Lower leg skin (tissue), 4 donors: ENCODE measurements at regions not wholly inside any gene's neighbourhood (a gene's known extent, or its start where the extent isn't known, plus 50 kb on each side); places are given as distances from the start of the nearest gene placed in this dataset.
"Not testable (repeated sequence)": the region's sequence is repeated elsewhere in the genome, so short reads cannot be mapped to it uniquely, and the experiment has no call there.

ENCODE experiments used
- DNase-seq, 2 donors: peaks; one replicate each; pipeline ENCODE4 v3.0.0-alpha.2; 2019; ENCODE audit warnings: low spot score in 2 of 2
- H3K4me3 ChIP-seq: fragments of 200-600 bp; sonication (generic); 2 replicates; pipeline ENCODE4 v1.5.1; 2017; ENCODE audit warnings: mild to moderate bottlenecking, low read depth; ENCODE audit not compliant: poor library complexity, severe bottlenecking
- POLR2A ChIP-seq, 2 donors: fragments of 450-650 bp; IDR thresholded peaks; one replicate each; pipeline ENCODE4 v1.6.1; 2016 to 2017; ENCODE audit warnings: antibody characterized with exemption in 2 of 2, mild to moderate bottlenecking in 1 of 2, moderate library complexity in 1 of 2
- WGBS, 2 donors: methylation state at CpG; one replicate each; pipeline ENCODE4 v1.1.5; 2018; 5-methylcytosine and 5-hydroxymethylcytosine counted together
- intact Hi-C: fragments of 100-400 bp; cut with DNase I; formaldehyde crosslinking; loops from one replicate; pipeline ENCODE4 v1.15.0; 2023; ENCODE audit warnings: low total_unique reads
- TF ChIP-seq, protein P1 (sequence below), 3 donors: fragments of 450-650 bp; IDR thresholded peaks; one replicate each; pipeline ENCODE4 v1.5.1; 2016; ENCODE audit warnings: antibody characterized with exemption in 3 of 3, mild to moderate bottlenecking in 3 of 3, moderate library complexity in 2 of 3

DNA sequence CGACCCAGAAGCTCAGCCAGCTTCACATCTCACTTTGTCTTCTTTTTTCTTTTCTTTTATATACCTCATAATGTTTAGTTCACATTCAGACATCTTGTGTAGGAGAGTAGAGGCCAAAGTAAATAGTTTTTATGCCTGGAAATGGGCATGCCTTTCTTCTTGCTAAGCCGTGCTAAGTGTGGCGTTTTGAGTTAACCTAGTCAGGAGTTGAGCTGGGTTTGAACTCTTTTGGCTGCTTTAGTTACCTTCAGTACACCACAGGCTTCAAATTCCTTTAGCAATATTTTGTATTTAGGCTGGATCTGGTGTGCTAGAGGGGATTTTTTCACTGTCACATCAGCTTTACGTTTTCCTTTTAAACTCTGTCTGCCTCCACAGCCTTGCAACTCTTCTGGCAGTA lies 300.8 kb downstream of the ZNF674 start:
- 50 to 63% methylated on average over 4 of the region's 4 CpGs for WGBS, 2 donors
- no peak for TF ChIP-seq POLR2A (IDR thresholded peaks at IDR 0.05)
- TF ChIP-seq, protein P1, sequence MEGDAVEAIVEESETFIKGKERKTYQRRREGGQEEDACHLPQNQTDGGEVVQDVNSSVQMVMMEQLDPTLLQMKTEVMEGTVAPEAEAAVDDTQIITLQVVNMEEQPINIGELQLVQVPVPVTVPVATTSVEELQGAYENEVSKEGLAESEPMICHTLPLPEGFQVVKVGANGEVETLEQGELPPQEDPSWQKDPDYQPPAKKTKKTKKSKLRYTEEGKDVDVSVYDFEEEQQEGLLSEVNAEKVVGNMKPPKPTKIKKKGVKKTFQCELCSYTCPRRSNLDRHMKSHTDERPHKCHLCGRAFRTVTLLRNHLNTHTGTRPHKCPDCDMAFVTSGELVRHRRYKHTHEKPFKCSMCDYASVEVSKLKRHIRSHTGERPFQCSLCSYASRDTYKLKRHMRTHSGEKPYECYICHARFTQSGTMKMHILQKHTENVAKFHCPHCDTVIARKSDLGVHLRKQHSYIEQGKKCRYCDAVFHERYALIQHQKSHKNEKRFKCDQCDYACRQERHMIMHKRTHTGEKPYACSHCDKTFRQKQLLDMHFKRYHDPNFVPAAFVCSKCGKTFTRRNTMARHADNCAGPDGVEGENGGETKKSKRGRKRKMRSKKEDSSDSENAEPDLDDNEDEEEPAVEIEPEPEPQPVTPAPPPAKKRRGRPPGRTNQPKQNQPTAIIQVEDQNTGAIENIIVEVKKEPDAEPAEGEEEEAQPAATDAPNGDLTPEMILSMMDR (IDR thresholded peaks at IDR 0.05) = no peak
- no peak overlapping the region for H3K4me3 ChIP-seq
- DNase-seq = no peak
- intact Hi-C loops = no loop called here

DNA sequence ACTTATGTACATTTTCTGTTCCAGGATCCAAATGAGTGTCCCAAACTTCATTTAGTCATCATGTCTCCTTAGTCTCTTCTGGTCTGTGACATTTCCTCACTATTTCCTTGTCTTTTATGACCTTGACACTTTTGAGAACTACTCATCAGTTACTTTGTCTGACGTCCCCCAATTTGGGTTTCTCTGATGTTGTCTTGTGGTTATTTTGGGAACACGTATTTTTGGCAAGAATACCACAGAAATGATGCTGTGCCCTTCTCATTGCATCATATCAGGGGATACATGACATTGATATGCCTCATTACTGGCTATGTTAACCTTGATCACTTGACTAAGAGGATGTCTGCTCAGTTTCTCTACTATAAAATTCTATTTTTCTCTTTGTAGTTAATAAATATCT lies 308.8 kb downstream of the ZNF674 start:
- H3K4me3 ChIP-seq = no peak overlapping the region
- intact Hi-C loops = no loop called here
- no peak for TF ChIP-seq POLR2A (IDR thresholded peaks at IDR 0.05)
- TF ChIP-seq, protein P1 (IDR thresholded peaks at IDR 0.05) = no peak
- no peak for DNase-seq
- WGBS, 2 donors = 28 to 46% methylated on average over 2 of the region's 2 CpGs

DNA sequence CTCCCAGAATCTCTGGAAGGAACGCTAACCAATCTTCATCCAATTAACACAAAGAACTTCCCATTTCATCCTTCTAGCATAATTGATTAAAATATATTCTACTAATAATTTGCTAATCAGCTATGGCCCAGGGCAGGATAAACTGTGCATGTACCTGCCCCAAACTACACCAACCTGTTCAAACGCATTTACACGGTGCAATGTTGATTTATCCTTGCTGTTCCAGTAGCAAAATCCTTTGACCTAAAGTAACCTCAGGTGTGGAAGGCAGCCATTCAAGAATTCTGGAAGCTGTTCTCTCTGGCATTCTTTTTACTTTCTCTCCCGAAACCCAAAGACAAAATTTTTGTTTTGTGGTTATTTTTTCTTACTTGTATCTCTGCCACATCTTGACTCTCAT lies 309.4 kb downstream of the ZNF674 start:
- TF ChIP-seq, protein P1 (IDR thresholded peaks at IDR 0.05) = no peak
- no peak for TF ChIP-seq POLR2A (IDR thresholded peaks at IDR 0.05)
- 57 to 64% methylated on average over 4 of the region's 4 CpGs for WGBS, 2 donors
- no peak for DNase-seq
- H3K4me3 ChIP-seq = no peak overlapping the region
- intact Hi-C loops = no loop called here

DNA sequence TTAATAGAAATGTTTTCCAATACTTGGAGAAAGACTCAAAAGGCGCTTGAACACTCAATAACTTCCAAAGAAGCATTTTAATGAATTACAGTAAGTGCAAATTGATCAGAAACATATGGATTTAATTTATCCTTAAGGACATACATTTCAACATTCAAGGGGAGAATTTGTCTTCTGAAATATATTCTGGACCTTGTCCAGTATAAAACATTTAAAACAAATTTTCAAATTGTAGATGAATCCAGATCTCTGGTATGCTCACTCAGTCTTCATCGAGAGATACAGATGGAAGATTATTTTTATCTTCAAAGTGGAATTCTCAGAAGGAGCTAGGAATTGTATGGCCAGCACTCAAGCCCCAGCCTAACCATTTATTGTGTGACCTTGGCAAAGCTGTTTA lies 310.4 kb downstream of the ZNF674 start:
- intact Hi-C loops = no loop called here
- 44 to 58% methylated on average over 2 of the region's 2 CpGs for WGBS, 2 donors
- H3K4me3 ChIP-seq = no peak overlapping the region
- DNase-seq = no peak
- no peak for TF ChIP-seq POLR2A (IDR thresholded peaks at IDR 0.05)
- TF ChIP-seq, protein P1 (IDR thresholded peaks at IDR 0.05) = no peak

DNA sequence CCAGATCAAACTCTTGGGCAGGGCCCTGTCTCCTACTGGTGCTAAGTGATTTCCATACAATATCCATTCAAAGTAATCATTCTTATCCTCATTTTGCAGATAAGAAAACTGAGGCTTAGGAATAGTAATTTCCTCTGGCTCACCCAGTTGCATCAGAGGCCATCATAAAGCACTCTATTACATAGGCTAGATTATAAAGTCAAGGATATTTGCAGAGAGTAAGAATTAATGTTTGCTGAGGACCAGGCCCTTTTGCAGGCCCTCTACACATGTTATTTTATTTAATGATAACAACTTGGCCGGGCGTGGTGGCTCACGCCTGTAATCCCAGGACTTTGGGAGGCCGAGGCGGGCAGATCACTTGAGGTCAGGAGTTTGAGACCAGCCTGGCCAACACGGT lies 316.8 kb downstream of the ZNF674 start:
- intact Hi-C loops = no loop called here
- DNase-seq = no peak
- no peak overlapping the region for H3K4me3 ChIP-seq
- 88 to 100% methylated on average over 5 to 6 of the region's 6 CpGs for WGBS, 2 donors
- no peak for TF ChIP-seq POLR2A (IDR thresholded peaks at IDR 0.05)
- TF ChIP-seq, protein P1 (IDR thresholded peaks at IDR 0.05) = no peak

DNA sequence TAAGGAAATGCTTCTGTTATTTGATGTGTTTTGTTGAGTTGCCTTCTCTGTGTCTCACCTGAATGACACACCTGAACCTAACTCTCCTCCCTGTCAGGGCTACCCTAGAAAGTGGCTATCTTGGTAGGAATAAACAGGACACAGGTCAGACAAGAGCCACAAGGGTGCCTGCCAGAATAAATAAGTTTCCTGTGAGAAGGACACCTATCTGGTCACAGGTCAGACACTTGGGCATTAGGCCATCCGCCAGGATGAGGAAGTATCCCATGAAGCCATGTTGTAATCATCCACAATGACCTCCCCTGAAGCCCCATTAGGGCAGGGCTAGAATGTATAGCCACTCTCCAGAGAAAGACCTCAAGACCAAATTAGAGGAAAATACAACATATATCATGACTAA lies 318.8 kb downstream of the ZNF674 start:
- 89 to 92% methylated on average over 1 of the region's 1 CpG for WGBS, 2 donors
- intact Hi-C loops = no loop called here
- no peak for DNase-seq
- no peak overlapping the region for H3K4me3 ChIP-seq
- TF ChIP-seq, protein P1 (IDR thresholded peaks at IDR 0.05) = no peak
- TF ChIP-seq POLR2A (IDR thresholded peaks at IDR 0.05) = no peak

DNA sequence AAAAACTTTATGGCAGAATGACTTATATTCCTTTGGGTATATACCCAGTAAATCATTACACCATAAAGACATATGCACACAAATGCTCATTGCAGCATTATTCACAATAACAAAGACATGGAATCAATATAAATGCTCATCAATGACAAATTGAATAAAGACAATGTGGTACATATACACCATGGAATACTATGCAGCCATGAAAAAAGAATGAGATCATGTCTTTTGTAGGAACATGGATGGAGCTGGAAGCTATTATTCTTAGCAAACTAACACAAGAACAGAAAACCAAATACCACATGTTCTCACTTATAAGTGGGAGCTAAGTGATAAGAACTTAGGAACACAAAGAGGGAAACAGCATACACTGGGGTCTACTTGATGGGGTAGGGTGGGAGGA lies 321.7 kb downstream of the ZNF674 start:
- DNase-seq, H3K4me3 ChIP-seq, intact Hi-C loops: not testable (repeated sequence)
